GM23338 (cell line): ENCODE measurements at regions not wholly inside any gene's neighbourhood (a gene's known extent, or its start where the extent isn't known, plus 50 kb on each side); places are given as distances from the start of the nearest gene placed in this dataset.

ENCODE experiments used
- ATAC-seq: fragments of 200-7000 bp; cut with Tn5 transposase; 3 replicates; pipeline ENCODE4 v1.9.1; 2020
- DNase-seq: peaks from one replicate; pipeline ENCODE4 v3.0.0-alpha.2; 2015; ENCODE audit warnings: low spot score
- H2AFZ ChIP-seq: fragments of 200-600 bp; sonication (generic); 2 replicates; pipeline ENCODE4 v1.8.0; 2016; ENCODE audit warnings: antibody characterized with exemption, mild to moderate bottlenecking, moderate library complexity
- H3F3A ChIP-seq: fragments of 200-600 bp; sonication (generic); replicated peaks from 2 replicates; pipeline ENCODE4 v1.8.0; 2017; ENCODE audit warnings: antibody characterized with exemption, mixed run types, low read depth
- H3K27ac ChIP-seq: fragments of 200-600 bp; sonication (generic); 2 replicates; pipeline ENCODE4 v1.6.1; 2016; ENCODE audit warnings: low read depth
- H3K27me3 ChIP-seq: fragments of 200-600 bp; sonication (generic); 2 replicates; pipeline ENCODE4 v1.8.0; 2016; ENCODE audit warnings: mild to moderate bottlenecking, mixed run types, moderate library complexity; ENCODE audit not compliant: insufficient read depth
- H3K36me3 ChIP-seq: fragments of 200-600 bp; sonication (generic); 2 replicates; pipeline ENCODE4 v1.8.0; 2016; ENCODE audit warnings: mild to moderate bottlenecking; ENCODE audit not compliant: insufficient read depth
- H3K4me1 ChIP-seq: fragments of 200-600 bp; sonication (generic); 2 replicates; pipeline ENCODE4 v1.8.0; 2016; ENCODE audit warnings: mild to moderate bottlenecking, moderate library complexity; ENCODE audit not compliant: insufficient read depth
- H3K4me2 ChIP-seq: fragments of 200-600 bp; sonication (generic); 2 replicates; pipeline ENCODE4 v1.7.1; 2017; ENCODE audit warnings: mixed run types
- H3K4me3 ChIP-seq: fragments of 200-600 bp; sonication (generic); 2 replicates; pipeline ENCODE4 v1.6.1; 2016; ENCODE audit warnings: mixed run types
- H3K79me2 ChIP-seq: fragments of 200-600 bp; sonication (generic); replicated peaks from 2 replicates; pipeline ENCODE4 v1.8.0; 2017; ENCODE audit warnings: mild to moderate bottlenecking; ENCODE audit not compliant: insufficient read depth
- H3K9me2 ChIP-seq: fragments of 200-600 bp; sonication (generic); 2 replicates; pipeline ENCODE4 v1.8.0; 2017; ENCODE audit not compliant: insufficient read depth
- H4K20me1 ChIP-seq: fragments of 200-600 bp; sonication (generic); replicated peaks from 2 replicates; pipeline ENCODE4 v1.8.0; 2017; ENCODE audit warnings: mild to moderate bottlenecking; ENCODE audit not compliant: insufficient read depth
- H3K27ac Mint-ChIP-seq: 2 replicates; pipeline ENCODE4 v1.8.0; 2020; ENCODE audit warnings: inconsistent platforms, mild to moderate bottlenecking, moderate library complexity, mixed read lengths
- H3K27me3 Mint-ChIP-seq: 3 replicates; pipeline ENCODE4 v1.8.0; 2022; ENCODE audit warnings: low read depth, mild to moderate bottlenecking, moderate library complexity, mixed read lengths, inconsistent platforms; ENCODE audit not compliant: insufficient read depth, poor library complexity
- H3K36me3 Mint-ChIP-seq: 3 replicates; pipeline ENCODE4 v1.8.0; 2021; ENCODE audit warnings: low read depth, mild to moderate bottlenecking, inconsistent platforms, moderate library complexity, mixed read lengths
- H3K4me1 Mint-ChIP-seq: 3 replicates; pipeline ENCODE4 v1.8.0; 2020; ENCODE audit warnings: mild to moderate bottlenecking, inconsistent platforms, mixed read lengths
- H3K4me3 Mint-ChIP-seq: 3 replicates; pipeline ENCODE4 v1.8.0; 2021; ENCODE audit warnings: moderate library complexity, mild to moderate bottlenecking, inconsistent platforms, mixed read lengths
- H3K9me3 Mint-ChIP-seq: 3 replicates; pipeline ENCODE4 v1.8.0; 2020; ENCODE audit warnings: moderate library complexity, mild to moderate bottlenecking, inconsistent platforms, mixed read lengths
- CREB1 ChIP-seq: fragments of 250-450 bp; sonication (Bioruptor Pico); IDR thresholded peaks from 2 replicates; pipeline ENCODE4 v1.5.0; 2020; ENCODE audit warnings: low read depth, mild to moderate bottlenecking, moderate library complexity
- CTCF ChIP-seq, 2 experiments: fragments of 200-600 bp in 1 of 2; sonication (generic) in 1 of 2; conservative IDR thresholded peaks; 2 replicates each; pipeline versions ENCODE4 v1.5.1 to v1.6.1; 2016 to 2017; ENCODE audit warnings: antibody characterized with exemption in 2 of 2, low read depth in 2 of 2, mild to moderate bottlenecking in 2 of 2, moderate library complexity in 1 of 2
- ETS1 ChIP-seq: IDR thresholded peaks from 2 replicates; pipeline ENCODE4 v1.6.1; 2016; ENCODE audit warnings: antibody characterized with exemption
- EZH2 ChIP-seq: fragments of 200-600 bp; sonication (generic); IDR thresholded peaks from one replicate; pipeline ENCODE4 v1.8.0; 2017; ENCODE audit warnings: antibody characterized with exemption, mild to moderate bottlenecking, low read depth; ENCODE audit not compliant: unreplicated experiment
- EZH2phosphoT487 ChIP-seq: fragments of 200-600 bp; sonication (generic); IDR thresholded peaks from one replicate; pipeline ENCODE4 v1.8.1; 2018; ENCODE audit warnings: antibody characterized with exemption; ENCODE audit not compliant: unreplicated experiment
- JUNB ChIP-seq: IDR thresholded peaks from one replicate; pipeline ENCODE4 v1.6.1; 2016; ENCODE audit warnings: antibody characterized with exemption; ENCODE audit not compliant: unreplicated experiment
- NANOG ChIP-seq: IDR thresholded peaks from 2 replicates; pipeline ENCODE4 v1.6.1; 2016; ENCODE audit warnings: antibody characterized with exemption, borderline replicate concordance
- POLR2AphosphoS5 ChIP-seq: IDR thresholded peaks from 2 replicates; pipeline ENCODE4 v1.6.1; 2016; ENCODE audit warnings: antibody characterized with exemption, low read depth
- REST ChIP-seq: IDR thresholded peaks from one replicate; pipeline ENCODE4 v1.6.1; 2018; ENCODE audit warnings: antibody characterized with exemption; ENCODE audit not compliant: unreplicated experiment
- STAT1 ChIP-seq: IDR thresholded peaks from one replicate; pipeline ENCODE4 v1.6.1; 2016; ENCODE audit warnings: antibody characterized with exemption; ENCODE audit not compliant: unreplicated experiment
- ZNF114 ChIP-seq: fragments of 250-450 bp; sonication (Bioruptor Pico); IDR thresholded peaks from 2 replicates; pipeline ENCODE4 v1.5.0; 2020; ENCODE audit warnings: mild to moderate bottlenecking, moderate library complexity
- ZNF331 ChIP-seq: fragments of 250-450 bp; sonication (Bioruptor Pico); IDR thresholded peaks from 2 replicates; pipeline ENCODE4 v1.5.0; 2020; ENCODE audit warnings: low read depth, mild to moderate bottlenecking, moderate library complexity
- ZNF462 ChIP-seq: fragments of 250-450 bp; sonication (Bioruptor Pico); IDR thresholded peaks from 2 replicates; pipeline ENCODE4 v1.5.0; 2020; ENCODE audit warnings: mild to moderate bottlenecking, moderate library complexity

GRCh38 chr17:77473615-77474226, 333.0 kb downstream of the SEC14L1 start:
- TF ChIP-seq POLR2AphosphoS5 (no peak), REST (no peak), ZNF462 (no peak), CTCF (conservative IDR thresholded peaks at IDR 0.05; ENCODE audit: low read depth in 2 of 2) (no peak), ZNF114 (CRISPR knock-in tag) (no peak), CREB1 (CRISPR knock-in tag) (no peak), ETS1 (no peak), EZH2 (no peak), JUNB (no peak), NANOG (no peak), EZH2phosphoT487 (no peak), STAT1 (no peak), ZNF331 (CRISPR knock-in tag) (no peak)
- H3K79me2 ChIP-seq: peaks cover 85% of the 10 kb centered on the region
- no peak overlapping the region for H2AFZ ChIP-seq
- H3K9me3 Mint-ChIP-seq: no peaks in the 10 kb centered on the region
- H3K36me3 Mint-ChIP-seq: peaks cover 33% of the 10 kb centered on the region
- H3K9me2 ChIP-seq: peaks cover 9% of the 10 kb centered on the region
- peaks cover 76% of the 10 kb centered on the region for H3K4me1 ChIP-seq
- ATAC-seq (no peak), DNase-seq (no peak)
- H3K4me3 ChIP-seq: no peak overlapping the region
- H3K36me3 ChIP-seq: no peaks in the 10 kb centered on the region; the same call in 1 of the 2 replicates
- no peak overlapping the region; the same call in 2 of the 3 replicates for H3K4me3 Mint-ChIP-seq
- H3K4me2 ChIP-seq: peak overlapping the region; percentile 45; the same call in 1 of the 2 replicates
- peak overlapping the region; percentile 96 for H3K27ac ChIP-seq
- no peaks in the 10 kb centered on the region for H3K27me3 ChIP-seq
- H3K4me1 Mint-ChIP-seq: peaks cover 90% of the 10 kb centered on the region
- H3F3A ChIP-seq: peaks cover 22% of the 10 kb centered on the region
- H4K20me1 ChIP-seq: peaks cover 7% of the 10 kb centered on the region
- peaks cover 33% of the 10 kb centered on the region for H3K27me3 Mint-ChIP-seq
- H3K27ac Mint-ChIP-seq: peak overlapping the region; percentile 27
